ENCODE measurements at regions not wholly inside any gene's neighbourhood (a gene's known extent, or its start where the extent isn't known, plus 50 kb on each side); places are given as distances from the start of the nearest gene placed in this dataset.

DNA sequence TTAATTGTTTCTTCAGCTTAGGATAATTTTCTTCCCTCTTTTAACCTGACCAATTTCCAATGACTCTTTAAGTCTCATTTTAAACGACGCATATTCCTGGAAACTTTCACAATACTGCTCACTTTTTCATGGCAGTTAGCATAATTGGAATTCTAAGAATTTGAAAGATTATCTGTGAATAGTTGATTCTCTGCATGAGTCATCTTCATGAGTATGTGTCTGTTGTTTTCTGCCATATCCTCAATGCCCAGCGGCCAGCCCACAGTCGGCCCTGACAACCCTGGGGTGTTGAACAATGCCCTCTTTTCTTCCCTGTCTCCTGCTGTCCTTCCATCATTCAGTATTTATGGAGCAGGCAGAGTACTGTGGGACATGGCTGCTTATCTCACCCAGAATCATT is 554.2 kb downstream of the CDH26 start:
- TF ChIP-seq, protein P1, sequence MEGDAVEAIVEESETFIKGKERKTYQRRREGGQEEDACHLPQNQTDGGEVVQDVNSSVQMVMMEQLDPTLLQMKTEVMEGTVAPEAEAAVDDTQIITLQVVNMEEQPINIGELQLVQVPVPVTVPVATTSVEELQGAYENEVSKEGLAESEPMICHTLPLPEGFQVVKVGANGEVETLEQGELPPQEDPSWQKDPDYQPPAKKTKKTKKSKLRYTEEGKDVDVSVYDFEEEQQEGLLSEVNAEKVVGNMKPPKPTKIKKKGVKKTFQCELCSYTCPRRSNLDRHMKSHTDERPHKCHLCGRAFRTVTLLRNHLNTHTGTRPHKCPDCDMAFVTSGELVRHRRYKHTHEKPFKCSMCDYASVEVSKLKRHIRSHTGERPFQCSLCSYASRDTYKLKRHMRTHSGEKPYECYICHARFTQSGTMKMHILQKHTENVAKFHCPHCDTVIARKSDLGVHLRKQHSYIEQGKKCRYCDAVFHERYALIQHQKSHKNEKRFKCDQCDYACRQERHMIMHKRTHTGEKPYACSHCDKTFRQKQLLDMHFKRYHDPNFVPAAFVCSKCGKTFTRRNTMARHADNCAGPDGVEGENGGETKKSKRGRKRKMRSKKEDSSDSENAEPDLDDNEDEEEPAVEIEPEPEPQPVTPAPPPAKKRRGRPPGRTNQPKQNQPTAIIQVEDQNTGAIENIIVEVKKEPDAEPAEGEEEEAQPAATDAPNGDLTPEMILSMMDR (IDR thresholded peaks at IDR 0.05; ENCODE audit: insufficient read depth, low read length) = no peak
- TF ChIP-seq, protein P2, sequence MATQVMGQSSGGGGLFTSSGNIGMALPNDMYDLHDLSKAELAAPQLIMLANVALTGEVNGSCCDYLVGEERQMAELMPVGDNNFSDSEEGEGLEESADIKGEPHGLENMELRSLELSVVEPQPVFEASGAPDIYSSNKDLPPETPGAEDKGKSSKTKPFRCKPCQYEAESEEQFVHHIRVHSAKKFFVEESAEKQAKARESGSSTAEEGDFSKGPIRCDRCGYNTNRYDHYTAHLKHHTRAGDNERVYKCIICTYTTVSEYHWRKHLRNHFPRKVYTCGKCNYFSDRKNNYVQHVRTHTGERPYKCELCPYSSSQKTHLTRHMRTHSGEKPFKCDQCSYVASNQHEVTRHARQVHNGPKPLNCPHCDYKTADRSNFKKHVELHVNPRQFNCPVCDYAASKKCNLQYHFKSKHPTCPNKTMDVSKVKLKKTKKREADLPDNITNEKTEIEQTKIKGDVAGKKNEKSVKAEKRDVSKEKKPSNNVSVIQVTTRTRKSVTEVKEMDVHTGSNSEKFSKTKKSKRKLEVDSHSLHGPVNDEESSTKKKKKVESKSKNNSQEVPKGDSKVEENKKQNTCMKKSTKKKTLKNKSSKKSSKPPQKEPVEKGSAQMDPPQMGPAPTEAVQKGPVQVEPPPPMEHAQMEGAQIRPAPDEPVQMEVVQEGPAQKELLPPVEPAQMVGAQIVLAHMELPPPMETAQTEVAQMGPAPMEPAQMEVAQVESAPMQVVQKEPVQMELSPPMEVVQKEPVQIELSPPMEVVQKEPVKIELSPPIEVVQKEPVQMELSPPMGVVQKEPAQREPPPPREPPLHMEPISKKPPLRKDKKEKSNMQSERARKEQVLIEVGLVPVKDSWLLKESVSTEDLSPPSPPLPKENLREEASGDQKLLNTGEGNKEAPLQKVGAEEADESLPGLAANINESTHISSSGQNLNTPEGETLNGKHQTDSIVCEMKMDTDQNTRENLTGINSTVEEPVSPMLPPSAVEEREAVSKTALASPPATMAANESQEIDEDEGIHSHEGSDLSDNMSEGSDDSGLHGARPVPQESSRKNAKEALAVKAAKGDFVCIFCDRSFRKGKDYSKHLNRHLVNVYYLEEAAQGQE (IDR thresholded peaks at IDR 0.05; ENCODE audit: insufficient replicate concordance, low read depth) = no peak
- TF ChIP-seq POLR2AphosphoS5 (IDR thresholded peaks at IDR 0.05; ENCODE audit: low read depth) = no peak

Measured in HL-60 (cell line).